ENCODE measurements at regions not wholly inside any gene's neighbourhood (a gene's known extent, or its start where the extent isn't known, plus 50 kb on each side); places are given as distances from the start of the nearest gene placed in this dataset.
A peak's percentile ranks its signal among the peaks of the same experiment; 100 is the strongest.

DNA sequence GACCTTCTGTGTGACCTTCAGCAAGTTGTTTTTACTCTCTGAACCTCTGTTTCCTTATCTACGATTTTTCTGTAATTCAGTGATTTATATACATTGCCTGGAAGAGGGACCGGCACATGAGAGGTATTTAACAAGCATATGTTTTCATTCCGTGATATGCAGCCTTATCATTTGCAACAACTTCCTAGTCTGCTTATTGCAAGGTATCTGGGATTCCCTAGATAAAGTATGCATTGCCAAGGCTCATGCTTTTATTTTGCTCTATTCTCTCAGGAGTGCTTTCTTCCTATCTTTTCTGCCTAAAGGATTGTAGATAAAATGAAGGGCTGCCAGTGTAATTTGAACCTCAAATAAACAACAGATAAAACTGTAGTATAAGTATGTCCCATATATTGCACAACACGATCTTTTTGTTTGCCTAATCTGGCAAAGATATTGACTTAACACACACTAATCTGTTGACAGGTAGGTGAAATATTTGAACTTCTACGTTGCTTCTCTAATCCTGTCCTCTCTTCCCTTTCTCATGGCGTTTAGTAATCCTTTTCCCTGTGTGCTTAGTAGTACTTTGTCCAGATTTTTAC is 377.2 kb upstream of the TNC start (continued):
- TF ChIP-seq ZNF451 (CRISPR knock-in tag; IDR thresholded peaks at IDR 0.05) (no peak), ZNF772 (CRISPR knock-in tag; IDR thresholded peaks at IDR 0.05) (no peak), ZKSCAN1 (IDR thresholded peaks at IDR 0.05; ENCODE audit: low read length) (no peak), ZNF792 (CRISPR knock-in tag; IDR thresholded peaks at IDR 0.05) (peak; percentile 51; the same call in 1 of the 2 replicates), ZNF891 (CRISPR knock-in tag; IDR thresholded peaks at IDR 0.05) (no peak), ZFP62 (CRISPR knock-in tag; IDR thresholded peaks at IDR 0.05) (no peak), CEBPG (CRISPR knock-in tag; IDR thresholded peaks at IDR 0.05) (peak; percentile 97), ZNF766 (CRISPR knock-in tag; IDR thresholded peaks at IDR 0.05; ENCODE audit: borderline replicate concordance) (no peak), ZNF367 (CRISPR knock-in tag; IDR thresholded peaks at IDR 0.05; ENCODE audit: borderline replicate concordance) (no peak), ZNF460 (CRISPR knock-in tag; IDR thresholded peaks at IDR 0.05; ENCODE audit: borderline replicate concordance) (no peak), ZNF558 (CRISPR knock-in tag; IDR thresholded peaks at IDR 0.05; ENCODE audit: borderline replicate concordance) (no peak), ARID2 (CRISPR knock-in tag; IDR thresholded peaks at IDR 0.05; ENCODE audit: borderline replicate concordance) (no peak), HNRNPUL1 (IDR thresholded peaks at IDR 0.05; ENCODE audit: low read depth, low read length) (no peak)
- TF ChIP-seq, protein P1, sequence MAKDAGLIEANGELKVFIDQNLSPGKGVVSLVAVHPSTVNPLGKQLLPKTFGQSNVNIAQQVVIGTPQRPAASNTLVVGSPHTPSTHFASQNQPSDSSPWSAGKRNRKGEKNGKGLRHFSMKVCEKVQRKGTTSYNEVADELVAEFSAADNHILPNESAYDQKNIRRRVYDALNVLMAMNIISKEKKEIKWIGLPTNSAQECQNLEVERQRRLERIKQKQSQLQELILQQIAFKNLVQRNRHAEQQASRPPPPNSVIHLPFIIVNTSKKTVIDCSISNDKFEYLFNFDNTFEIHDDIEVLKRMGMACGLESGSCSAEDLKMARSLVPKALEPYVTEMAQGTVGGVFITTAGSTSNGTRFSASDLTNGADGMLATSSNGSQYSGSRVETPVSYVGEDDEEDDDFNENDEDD (CRISPR knock-in tag; IDR thresholded peaks at IDR 0.05; ENCODE audit: borderline replicate concordance) = no peak
- TF ChIP-seq, protein P2, sequence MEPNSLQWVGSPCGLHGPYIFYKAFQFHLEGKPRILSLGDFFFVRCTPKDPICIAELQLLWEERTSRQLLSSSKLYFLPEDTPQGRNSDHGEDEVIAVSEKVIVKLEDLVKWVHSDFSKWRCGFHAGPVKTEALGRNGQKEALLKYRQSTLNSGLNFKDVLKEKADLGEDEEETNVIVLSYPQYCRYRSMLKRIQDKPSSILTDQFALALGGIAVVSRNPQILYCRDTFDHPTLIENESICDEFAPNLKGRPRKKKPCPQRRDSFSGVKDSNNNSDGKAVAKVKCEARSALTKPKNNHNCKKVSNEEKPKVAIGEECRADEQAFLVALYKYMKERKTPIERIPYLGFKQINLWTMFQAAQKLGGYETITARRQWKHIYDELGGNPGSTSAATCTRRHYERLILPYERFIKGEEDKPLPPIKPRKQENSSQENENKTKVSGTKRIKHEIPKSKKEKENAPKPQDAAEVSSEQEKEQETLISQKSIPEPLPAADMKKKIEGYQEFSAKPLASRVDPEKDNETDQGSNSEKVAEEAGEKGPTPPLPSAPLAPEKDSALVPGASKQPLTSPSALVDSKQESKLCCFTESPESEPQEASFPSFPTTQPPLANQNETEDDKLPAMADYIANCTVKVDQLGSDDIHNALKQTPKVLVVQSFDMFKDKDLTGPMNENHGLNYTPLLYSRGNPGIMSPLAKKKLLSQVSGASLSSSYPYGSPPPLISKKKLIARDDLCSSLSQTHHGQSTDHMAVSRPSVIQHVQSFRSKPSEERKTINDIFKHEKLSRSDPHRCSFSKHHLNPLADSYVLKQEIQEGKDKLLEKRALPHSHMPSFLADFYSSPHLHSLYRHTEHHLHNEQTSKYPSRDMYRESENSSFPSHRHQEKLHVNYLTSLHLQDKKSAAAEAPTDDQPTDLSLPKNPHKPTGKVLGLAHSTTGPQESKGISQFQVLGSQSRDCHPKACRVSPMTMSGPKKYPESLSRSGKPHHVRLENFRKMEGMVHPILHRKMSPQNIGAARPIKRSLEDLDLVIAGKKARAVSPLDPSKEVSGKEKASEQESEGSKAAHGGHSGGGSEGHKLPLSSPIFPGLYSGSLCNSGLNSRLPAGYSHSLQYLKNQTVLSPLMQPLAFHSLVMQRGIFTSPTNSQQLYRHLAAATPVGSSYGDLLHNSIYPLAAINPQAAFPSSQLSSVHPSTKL (CRISPR knock-in tag; IDR thresholded peaks at IDR 0.05) = peak; percentile 99
- TF ChIP-seq, protein P3, sequence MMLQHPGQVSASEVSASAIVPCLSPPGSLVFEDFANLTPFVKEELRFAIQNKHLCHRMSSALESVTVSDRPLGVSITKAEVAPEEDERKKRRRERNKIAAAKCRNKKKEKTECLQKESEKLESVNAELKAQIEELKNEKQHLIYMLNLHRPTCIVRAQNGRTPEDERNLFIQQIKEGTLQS (CRISPR knock-in tag; IDR thresholded peaks at IDR 0.05) = no peak
- TF ChIP-seq, protein P4, sequence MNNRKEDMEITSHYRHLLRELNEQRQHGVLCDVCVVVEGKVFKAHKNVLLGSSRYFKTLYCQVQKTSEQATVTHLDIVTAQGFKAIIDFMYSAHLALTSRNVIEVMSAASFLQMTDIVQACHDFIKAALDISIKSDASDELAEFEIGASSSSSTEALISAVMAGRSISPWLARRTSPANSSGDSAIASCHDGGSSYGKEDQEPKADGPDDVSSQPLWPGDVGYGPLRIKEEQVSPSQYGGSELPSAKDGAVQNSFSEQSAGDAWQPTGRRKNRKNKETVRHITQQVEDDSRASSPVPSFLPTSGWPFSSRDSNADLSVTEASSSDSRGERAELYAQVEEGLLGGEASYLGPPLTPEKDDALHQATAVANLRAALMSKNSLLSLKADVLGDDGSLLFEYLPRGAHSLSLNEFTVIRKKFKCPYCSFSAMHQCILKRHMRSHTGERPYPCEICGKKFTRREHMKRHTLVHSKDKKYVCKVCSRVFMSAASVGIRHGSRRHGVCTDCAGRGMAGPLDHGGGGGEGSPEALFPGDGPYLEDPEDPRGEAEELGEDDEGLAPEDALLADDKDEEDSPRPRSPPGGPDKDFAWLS (CRISPR knock-in tag; IDR thresholded peaks at IDR 0.05; ENCODE audit: borderline replicate concordance) = no peak
- TF ChIP-seq, protein P5, sequence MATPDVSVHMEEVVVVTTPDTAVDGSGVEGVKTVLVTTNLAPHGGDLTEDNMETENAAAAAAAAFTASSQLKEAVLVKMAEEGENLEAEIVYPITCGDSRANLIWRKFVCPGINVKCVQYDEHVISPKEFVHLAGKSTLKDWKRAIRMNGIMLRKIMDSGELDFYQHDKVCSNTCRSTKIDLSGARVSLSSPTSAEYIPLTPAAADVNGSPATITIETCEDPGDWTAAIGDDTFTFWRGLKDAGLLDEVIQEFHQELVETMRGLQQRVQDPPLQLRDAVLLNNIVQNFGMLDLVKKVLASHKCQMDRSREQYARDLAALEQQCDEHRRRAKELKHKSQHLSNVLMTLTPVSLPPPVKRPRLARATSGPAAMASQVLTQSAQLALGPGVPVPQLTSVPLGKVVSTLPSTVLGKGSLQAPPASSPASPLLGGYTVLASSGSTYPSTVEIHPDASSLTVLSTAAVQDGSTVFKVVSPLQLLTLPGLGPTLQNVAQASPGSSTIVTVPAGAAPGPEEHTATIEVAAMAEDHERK (CRISPR knock-in tag; IDR thresholded peaks at IDR 0.05; ENCODE audit: low read depth) = no peak
- TF ChIP-seq, protein P6, sequence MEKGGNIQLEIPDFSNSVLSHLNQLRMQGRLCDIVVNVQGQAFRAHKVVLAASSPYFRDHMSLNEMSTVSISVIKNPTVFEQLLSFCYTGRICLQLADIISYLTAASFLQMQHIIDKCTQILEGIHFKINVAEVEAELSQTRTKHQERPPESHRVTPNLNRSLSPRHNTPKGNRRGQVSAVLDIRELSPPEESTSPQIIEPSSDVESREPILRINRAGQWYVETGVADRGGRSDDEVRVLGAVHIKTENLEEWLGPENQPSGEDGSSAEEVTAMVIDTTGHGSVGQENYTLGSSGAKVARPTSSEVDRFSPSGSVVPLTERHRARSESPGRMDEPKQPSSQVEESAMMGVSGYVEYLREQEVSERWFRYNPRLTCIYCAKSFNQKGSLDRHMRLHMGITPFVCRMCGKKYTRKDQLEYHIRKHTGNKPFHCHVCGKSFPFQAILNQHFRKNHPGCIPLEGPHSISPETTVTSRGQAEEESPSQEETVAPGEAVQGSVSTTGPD (CRISPR knock-in tag; IDR thresholded peaks at IDR 0.05) = no peak
- TF ChIP-seq, protein P7, sequence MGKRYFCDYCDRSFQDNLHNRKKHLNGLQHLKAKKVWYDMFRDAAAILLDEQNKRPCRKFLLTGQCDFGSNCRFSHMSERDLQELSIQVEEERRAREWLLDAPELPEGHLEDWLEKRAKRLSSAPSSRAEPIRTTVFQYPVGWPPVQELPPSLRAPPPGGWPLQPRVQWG (CRISPR knock-in tag; IDR thresholded peaks at IDR 0.05; ENCODE audit: borderline replicate concordance, low read depth) = no peak
